GM21515 (cell line): ENCODE measurements at regions not wholly inside any gene's neighbourhood (a gene's known extent, or its start where the extent isn't known, plus 50 kb on each side); places are given as distances from the start of the nearest gene placed in this dataset.
"Not testable (repeated sequence)": the region's sequence is repeated elsewhere in the genome, so short reads cannot be mapped to it uniquely, and the experiment has no call there.

Experiments used
- ATAC-seq: cut with Tn5 transposase; IDR thresholded peaks from one replicate; pipeline ENCODE4 v1.9.1; 2021; ENCODE audit not compliant: unreplicated experiment

- no peak for ATAC-seq
These were observed 151.2 kb downstream of the SLITRK1 start for GRCh38 chr13:83731113-83731512.

- no peak for ATAC-seq
These were observed 151.6 kb downstream of the SLITRK1 start for GRCh38 chr13:83730674-83731073.

- no peak for ATAC-seq
These were observed 159.8 kb downstream of the SLITRK1 start for GRCh38 chr13:83722443-83722842.

GRCh38 chr13:83716121-83716520 lies 166.2 kb downstream of the SLITRK1 start:
- ATAC-seq: no peak

- no peak for ATAC-seq
These were observed 168.0 kb downstream of the SLITRK1 start for GRCh38 chr13:83714236-83714635.

GRCh38 chr13:83710133-83710515 lies 172.2 kb downstream of the SLITRK1 start:
- ATAC-seq: no peak

- no peak for ATAC-seq
These were observed 172.7 kb downstream of the SLITRK1 start for GRCh38 chr13:83709426-83710132.

- ATAC-seq: no peak
These were observed 180.3 kb downstream of the SLITRK1 start for GRCh38 chr13:83702021-83702420.

GRCh38 chr13:83692800-83693199 lies 189.5 kb downstream of the SLITRK1 start:
- ATAC-seq: no peak

GRCh38 chr13:83691966-83692365 lies 190.3 kb downstream of the SLITRK1 start:
- ATAC-seq: no peak

- ATAC-seq: no peak
These were observed 200.7 kb downstream of the SLITRK1 start for GRCh38 chr13:83681547-83681946.

GRCh38 chr13:83677985-83678384 lies 204.3 kb downstream of the SLITRK1 start:
- ATAC-seq: no peak

GRCh38 chr13:83672612-83673011 lies 209.7 kb downstream of the SLITRK1 start:
- no peak for ATAC-seq

- no peak for ATAC-seq
These were observed 214.7 kb downstream of the SLITRK1 start for GRCh38 chr13:83667606-83668005.

- no peak for ATAC-seq
These were observed 216.1 kb downstream of the SLITRK1 start for GRCh38 chr13:83666141-83666540.

GRCh38 chr13:83657281-83657680 lies 225.0 kb downstream of the SLITRK1 start:
- no peak for ATAC-seq

GRCh38 chr13:83642617-83643016 lies 239.7 kb downstream of the SLITRK1 start:
- not testable (repeated sequence) for ATAC-seq

- no peak for ATAC-seq
These were observed 247.7 kb downstream of the SLITRK1 start for GRCh38 chr13:83634601-83635000.

- ATAC-seq: no peak
These were observed 248.5 kb downstream of the SLITRK1 start for GRCh38 chr13:83633746-83634145.

GRCh38 chr13:83622422-83622784 lies 259.9 kb downstream of the SLITRK1 start:
- no peak for ATAC-seq

- ATAC-seq: no peak
These were observed 260.4 kb downstream of the SLITRK1 start for GRCh38 chr13:83621765-83622421.

- ATAC-seq: no peak
These were observed 261.6 kb downstream of the SLITRK1 start for GRCh38 chr13:83620530-83621220.
